ENCODE measurements at regions not wholly inside any gene's neighbourhood (a gene's known extent, or its start where the extent isn't known, plus 50 kb on each side); places are given as distances from the start of the nearest gene placed in this dataset.

- TF ChIP-seq CTCF (IDR thresholded peaks at IDR 0.05) (no peak), POLR2A (IDR thresholded peaks at IDR 0.05) (no peak)
These were observed 524.7 kb upstream of the SMIM31 start for GRCh38 chr4:164229255-164229654.
